Liver (tissue), 7 donors: ENCODE measurements at regions not wholly inside any gene's neighbourhood (a gene's known extent, or its start where the extent isn't known, plus 50 kb on each side); places are given as distances from the start of the nearest gene placed in this dataset.

Experiments
- DNase-seq: peaks from one replicate; pipeline ENCODE4 v3.0.0-alpha.2; 2017; ENCODE audit warnings: low spot score
- H3K27ac ChIP-seq, 2 donors: one replicate each; pipeline ENCODE4 v1.7.0; 2013; ENCODE audit warnings: inconsistent platforms in 2 of 2, low read length in 2 of 2, control low read depth in 1 of 2, low read depth in 1 of 2, mild to moderate bottlenecking in 1 of 2
- H3K27me3 ChIP-seq, 4 donors: one replicate each; pipeline versions ENCODE4 v1.6.1 to v1.7.0; 2013; ENCODE audit warnings: low read length in 3 of 4, inconsistent platforms in 1 of 4, mild to moderate bottlenecking in 1 of 4, moderate library complexity in 1 of 4; ENCODE audit not compliant: control insufficient read depth in 4 of 4, insufficient read depth in 4 of 4
- H3K36me3 ChIP-seq, 4 donors: one replicate each; pipeline versions ENCODE4 v1.6.1 to v1.7.0; 2013; ENCODE audit warnings: low read length in 3 of 4, mild to moderate bottlenecking in 3 of 4, low read depth in 1 of 4, moderate library complexity in 1 of 4; ENCODE audit not compliant: control insufficient read depth in 4 of 4, insufficient read depth in 3 of 4
- H3K4me1 ChIP-seq, 4 donors: one replicate each; pipeline versions ENCODE4 v1.6.1 to v1.7.0; 2013; ENCODE audit warnings: low read length in 3 of 4, mild to moderate bottlenecking in 3 of 4, moderate library complexity in 1 of 4; ENCODE audit not compliant: control insufficient read depth in 4 of 4, insufficient read depth in 4 of 4
- H3K4me3 ChIP-seq, 3 donors: one replicate each; pipeline versions ENCODE4 v1.6.1 to v1.7.0; 2013; ENCODE audit warnings: low read length in 3 of 3, control low read depth in 1 of 3, low read depth in 1 of 3, mild to moderate bottlenecking in 1 of 3
- H3K9ac ChIP-seq, 2 donors: one replicate each; pipeline ENCODE4 v1.7.0; 2013; ENCODE audit warnings: low read length in 2 of 2, mild to moderate bottlenecking in 2 of 2, moderate library complexity in 2 of 2, control low read depth in 1 of 2, low read depth in 1 of 2
- H3K9me3 ChIP-seq, 4 donors: one replicate each; pipeline versions ENCODE4 v1.6.1 to v1.7.0; 2013; ENCODE audit warnings: low read length in 3 of 4; ENCODE audit not compliant: control insufficient read depth in 4 of 4
- ATF3 ChIP-seq: IDR thresholded peaks from 2 replicates; pipeline ENCODE4 v1.6.1; 2016; ENCODE audit warnings: antibody characterized with exemption
- CTCF ChIP-seq: fragments of 150-350 bp; IDR thresholded peaks from 2 replicates; pipeline ENCODE4 v1.5.1; 2017; ENCODE audit warnings: improper control_type of control experiment, low read depth, low read length; ENCODE audit not compliant: missing input control
- EGR1 ChIP-seq, 2 donors: IDR thresholded peaks; 2 replicates each; pipeline ENCODE4 v1.6.1; 2016 to 2018; ENCODE audit warnings: antibody characterized with exemption in 2 of 2, low read depth in 2 of 2
- FOXA1 ChIP-seq: IDR thresholded peaks from 2 replicates; pipeline ENCODE4 v1.6.1; 2016; ENCODE audit warnings: antibody characterized with exemption
- FOXA2 ChIP-seq: IDR thresholded peaks from 2 replicates; pipeline ENCODE4 v1.6.1; 2016; ENCODE audit warnings: antibody characterized with exemption
- GABPA ChIP-seq, 2 donors: IDR thresholded peaks in 1 of 2; conservative IDR thresholded peaks in 1 of 2; 2 replicates each; pipeline ENCODE4 v1.6.1; 2016; ENCODE audit warnings: antibody characterized with exemption in 2 of 2, mild to moderate bottlenecking in 1 of 2, moderate library complexity in 1 of 2
- HNF4G ChIP-seq: IDR thresholded peaks from 2 replicates; pipeline ENCODE4 v1.6.1; 2016; ENCODE audit warnings: antibody characterized with exemption
- MAX ChIP-seq: IDR thresholded peaks from 2 replicates; pipeline ENCODE4 v1.6.1; 2016; ENCODE audit warnings: antibody characterized with exemption
- NR2F2 ChIP-seq: IDR thresholded peaks from 2 replicates; pipeline ENCODE4 v1.6.1; 2016; ENCODE audit warnings: antibody characterized with exemption
- RAD21 ChIP-seq, 2 donors: IDR thresholded peaks; 2 replicates each; pipeline ENCODE4 v1.6.1; 2016; ENCODE audit warnings: antibody characterized with exemption in 2 of 2, mild to moderate bottlenecking in 2 of 2
- REST ChIP-seq: IDR thresholded peaks from 2 replicates; pipeline ENCODE4 v1.6.1; 2016; ENCODE audit warnings: antibody characterized with exemption, mild to moderate bottlenecking
- RXRA ChIP-seq, 2 donors: IDR thresholded peaks; 2 replicates each; pipeline ENCODE4 v1.6.1; 2017 to 2018; ENCODE audit warnings: antibody characterized with exemption in 2 of 2, mild to moderate bottlenecking in 1 of 2
- SP1 ChIP-seq: IDR thresholded peaks from 2 replicates; pipeline ENCODE4 v1.6.1; 2018; ENCODE audit warnings: antibody characterized with exemption, mild to moderate bottlenecking
- TAF1 ChIP-seq: conservative IDR thresholded peaks from 2 replicates; pipeline ENCODE4 v1.6.1; 2016; ENCODE audit warnings: antibody characterized with exemption, mild to moderate bottlenecking
- YY1 ChIP-seq: IDR thresholded peaks from 2 replicates; pipeline ENCODE4 v1.6.1; 2016; ENCODE audit warnings: antibody characterized with exemption, mild to moderate bottlenecking
- ZBTB33 ChIP-seq: IDR thresholded peaks from 2 replicates; pipeline ENCODE4 v1.6.1; 2016; ENCODE audit warnings: antibody characterized with exemption
- donor health status: healthy.
- donor health status: healthy.
- donor health status: healthy.
- donor health status: healthy.

GRCh38 chr14:89007906-89008305 lies 183.5 kb downstream of the TTC8 start:
- H3K9ac ChIP-seq, result no peak overlapping the region
- no peaks in the 10 kb centered on the region for H3K36me3 ChIP-seq
- no peaks in the 10 kb centered on the region for H3K9me3 ChIP-seq
- H3K27me3 ChIP-seq, result no peaks in the 10 kb centered on the region
- H3K27ac ChIP-seq, result no peak overlapping the region
- peaks cover 0 to under 1% (median 0%) of the 10 kb centered on the region in 4 donors for H3K4me1 ChIP-seq
- H3K4me3 ChIP-seq, result no peak overlapping the region
- no peak for TF ChIP-seq EGR1 (IDR thresholded peaks at IDR 0.05; ENCODE audit: low read depth in 2 of 2)
- no peak for TF ChIP-seq FOXA2
- TF ChIP-seq ATF3, result no peak
- no peak for TF ChIP-seq NR2F2
- no peak for TF ChIP-seq FOXA1
- no peak for TF ChIP-seq CTCF
- TF ChIP-seq RAD21 (IDR thresholded peaks at IDR 0.05), result no peak
- TF ChIP-seq SP1, result no peak
- no peak for TF ChIP-seq TAF1
- no peak for TF ChIP-seq GABPA (IDR thresholded peaks at IDR 0.05 in 1 of 2, conservative IDR thresholded peaks at IDR 0.05 in 1 of 2)
- TF ChIP-seq YY1, result no peak
- TF ChIP-seq MAX, result no peak
- no peak for TF ChIP-seq HNF4G
- TF ChIP-seq REST, result no peak
- TF ChIP-seq ZBTB33, result no peak
- no peak for TF ChIP-seq RXRA (IDR thresholded peaks at IDR 0.05)
- no peak for DNase-seq
